ENCODE measurements at regions not wholly inside any gene's neighbourhood (a gene's known extent, or its start where the extent isn't known, plus 50 kb on each side); places are given as distances from the start of the nearest gene placed in this dataset.

- H3K4me3 ChIP-seq (replicated peaks; ENCODE audit: low read depth, low read length) = no peak overlapping the region
- TF ChIP-seq CTCF (IDR thresholded peaks at IDR 0.05; ENCODE audit: low read depth, low read length, missing control alignments) = no peak
- DNase-seq (ENCODE audit: extremely low read depth, low read depth) = no peak
Observed at GRCh38 chr1:90155721-90156487, 161.0 kb downstream of the ZNF326 start.

- TF ChIP-seq CTCF (IDR thresholded peaks at IDR 0.05; ENCODE audit: low read depth, low read length, missing control alignments) = no peak
- DNase-seq (ENCODE audit: extremely low read depth, low read depth) = no peak
- H3K4me3 ChIP-seq (replicated peaks; ENCODE audit: low read depth, low read length) = no peak overlapping the region
Observed at GRCh38 chr1:90154711-90155110, 159.8 kb downstream of the ZNF326 start.

- H3K4me3 ChIP-seq (replicated peaks; ENCODE audit: low read depth, low read length) = no peak overlapping the region
- DNase-seq (ENCODE audit: extremely low read depth, low read depth) = no peak
- TF ChIP-seq CTCF (IDR thresholded peaks at IDR 0.05; ENCODE audit: low read depth, low read length, missing control alignments) = no peak
Observed at GRCh38 chr1:90149101-90149500, 154.2 kb downstream of the ZNF326 start.

GRCh38 chr1:90147093-90147492, 152.2 kb downstream of the ZNF326 start:
- H3K4me3 ChIP-seq (replicated peaks; ENCODE audit: low read depth, low read length) = no peak overlapping the region
- TF ChIP-seq CTCF (IDR thresholded peaks at IDR 0.05; ENCODE audit: low read depth, low read length, missing control alignments) = no peak
- DNase-seq (ENCODE audit: extremely low read depth, low read depth) = no peak

GRCh38 chr1:90144820-90145219, 149.9 kb downstream of the ZNF326 start:
- DNase-seq (ENCODE audit: extremely low read depth, low read depth) = no peak
- H3K4me3 ChIP-seq (replicated peaks; ENCODE audit: low read depth, low read length) = no peak overlapping the region
- no peak for TF ChIP-seq CTCF (IDR thresholded peaks at IDR 0.05; ENCODE audit: low read depth, low read length, missing control alignments)

- DNase-seq (ENCODE audit: extremely low read depth, low read depth) = no peak
- TF ChIP-seq CTCF (IDR thresholded peaks at IDR 0.05; ENCODE audit: low read depth, low read length, missing control alignments) = no peak
- H3K4me3 ChIP-seq (replicated peaks; ENCODE audit: low read depth, low read length) = no peak overlapping the region
Observed at GRCh38 chr1:90143591-90143990, 148.7 kb downstream of the ZNF326 start.

- DNase-seq (ENCODE audit: extremely low read depth, low read depth) = no peak
- no peak for TF ChIP-seq CTCF (IDR thresholded peaks at IDR 0.05; ENCODE audit: low read depth, low read length, missing control alignments)
- H3K4me3 ChIP-seq (replicated peaks; ENCODE audit: low read depth, low read length) = no peak overlapping the region
Observed at GRCh38 chr1:90142697-90143096, 147.8 kb downstream of the ZNF326 start.

Data from HFF-Myc (cell line).